NCI-H1105 treated with DMSO at 0.1 percent for 48 hours (cell line): ENCODE measurements at regions not wholly inside any gene's neighbourhood (a gene's known extent, or its start where the extent isn't known, plus 50 kb on each side); places are given as distances from the start of the nearest gene placed in this dataset.
"Not testable (repeated sequence)": the region's sequence is repeated elsewhere in the genome, so short reads cannot be mapped to it uniquely, and the experiment has no call there.

Source experiments
- DNase-seq: peaks from one replicate; lab custom pipeline; 2025; lab: John Stamatoyannopoulos, UW

- DNase-seq: not testable (repeated sequence)
These were observed 128.6 kb downstream of the ACTR3 start for GRCh38 chr2:114018464-114018863.

GRCh38 chr2:114020668-114021067, 130.8 kb downstream of the ACTR3 start:
- DNase-seq: no peak

- no peak for DNase-seq
These were observed 132.6 kb downstream of the ACTR3 start for GRCh38 chr2:114022360-114023085.

DNA sequence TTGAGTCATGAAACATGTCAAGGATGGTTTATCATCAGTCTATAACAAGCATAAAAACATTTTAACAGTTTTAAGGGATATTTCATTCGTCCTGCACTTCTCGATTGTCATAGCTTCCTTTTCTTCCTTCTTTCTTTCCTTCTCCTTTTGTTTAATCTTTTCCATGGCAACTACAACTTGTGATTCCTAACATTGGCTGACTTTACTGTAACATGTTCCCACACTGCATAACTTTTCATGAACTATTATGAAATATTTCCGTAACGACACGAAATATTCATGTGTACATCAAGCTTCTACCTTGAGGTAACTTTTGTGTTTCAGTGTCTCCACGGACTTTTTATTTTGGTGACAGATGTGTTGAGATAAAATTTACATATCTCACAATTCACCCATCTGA, 134.4 kb downstream of the ACTR3 start:
- DNase-seq: no peak

GRCh38 chr2:114025030-114025429, 135.1 kb downstream of the ACTR3 start:
- DNase-seq: no peak

DNA sequence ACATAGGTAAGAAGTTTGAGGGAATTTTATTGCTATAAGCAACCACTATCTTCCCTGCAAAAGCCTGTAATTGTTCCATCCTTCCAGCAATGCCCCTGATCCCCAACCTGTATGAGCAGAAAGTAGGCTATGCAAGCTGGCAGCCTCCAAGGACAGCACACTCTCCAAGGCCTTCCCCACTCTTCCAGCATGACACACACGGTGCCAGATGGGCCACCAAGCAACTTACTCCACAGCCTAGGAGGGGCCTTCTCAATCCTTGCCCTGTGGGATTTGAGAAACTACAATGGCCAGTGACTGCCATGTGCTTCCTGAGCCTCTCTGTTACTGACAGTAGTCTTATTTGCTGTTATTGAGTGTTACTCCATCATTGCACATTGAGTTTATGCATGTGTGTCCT, 137.5 kb downstream of the ACTR3 start:
- no peak for DNase-seq

GRCh38 chr2:114031605-114032505, 142.0 kb downstream of the ACTR3 start:
- DNase-seq: no peak

- DNase-seq: no peak
These were observed 142.8 kb downstream of the ACTR3 start for GRCh38 chr2:114032705-114033104.

DNA sequence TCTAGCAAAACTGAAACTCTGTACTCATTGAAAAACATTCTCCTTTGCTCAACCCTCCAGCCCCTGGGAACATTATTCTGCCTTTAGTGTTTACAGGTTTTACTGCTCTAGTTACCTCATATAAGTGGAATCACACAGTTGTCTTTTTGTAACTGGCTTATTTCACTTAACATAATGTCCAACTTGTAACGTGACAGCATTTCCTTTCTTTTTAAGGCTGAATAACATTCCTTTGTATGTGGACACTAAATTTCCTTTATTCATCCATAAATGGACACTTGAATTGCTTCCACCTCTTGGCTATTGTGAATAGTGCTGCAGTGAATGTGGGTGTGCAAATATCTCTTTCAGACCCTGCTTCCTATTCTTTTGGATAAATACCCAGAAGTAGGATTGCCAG, 144.9 kb downstream of the ACTR3 start:
- no peak for DNase-seq

- DNase-seq: no peak
These were observed 148.8 kb downstream of the ACTR3 start for GRCh38 chr2:114038710-114039109.

DNA sequence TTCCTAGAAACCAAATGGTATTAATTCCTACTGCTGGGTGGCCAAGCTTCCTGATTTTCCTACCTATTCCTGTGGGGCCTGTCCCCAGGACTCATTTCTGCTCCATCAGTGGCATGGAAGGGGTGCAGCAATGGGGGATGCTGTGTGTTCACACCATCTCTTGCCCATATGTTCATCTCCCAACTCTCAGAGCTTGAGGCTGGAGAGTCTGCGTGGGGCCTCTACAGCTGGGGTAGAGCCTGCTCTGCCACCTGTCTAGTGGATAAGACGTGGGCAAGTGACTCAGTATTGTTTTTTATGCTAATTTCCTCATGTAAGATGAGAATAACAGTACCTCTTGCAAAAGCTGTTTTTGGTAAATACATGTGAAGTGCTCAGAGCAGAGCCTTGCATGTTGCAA, 149.8 kb downstream of the ACTR3 start:
- no peak for DNase-seq

DNA sequence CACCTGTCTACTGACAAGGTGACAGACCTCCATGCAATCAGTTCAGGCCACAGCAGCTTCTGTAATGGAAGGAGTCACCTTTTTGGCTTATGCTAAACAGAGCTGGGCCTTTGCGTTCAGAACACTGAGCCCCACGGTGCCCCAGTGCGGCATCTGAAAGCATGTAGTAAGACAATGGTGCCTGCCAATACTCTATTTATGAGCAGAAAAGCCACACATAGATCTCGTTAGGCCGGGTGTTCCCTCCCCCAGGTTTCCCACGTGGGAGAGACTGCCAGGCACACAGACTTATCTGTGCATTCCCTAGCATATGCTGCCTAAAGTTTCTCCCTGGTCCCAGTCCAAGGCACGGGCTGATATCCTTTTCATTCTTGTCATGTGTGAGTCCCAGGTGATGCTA, 150.9 kb downstream of the ACTR3 start:
- DNase-seq: no peak

- no peak for DNase-seq
These were observed 155.1 kb downstream of the ACTR3 start for GRCh38 chr2:114044985-114045384.

DNA sequence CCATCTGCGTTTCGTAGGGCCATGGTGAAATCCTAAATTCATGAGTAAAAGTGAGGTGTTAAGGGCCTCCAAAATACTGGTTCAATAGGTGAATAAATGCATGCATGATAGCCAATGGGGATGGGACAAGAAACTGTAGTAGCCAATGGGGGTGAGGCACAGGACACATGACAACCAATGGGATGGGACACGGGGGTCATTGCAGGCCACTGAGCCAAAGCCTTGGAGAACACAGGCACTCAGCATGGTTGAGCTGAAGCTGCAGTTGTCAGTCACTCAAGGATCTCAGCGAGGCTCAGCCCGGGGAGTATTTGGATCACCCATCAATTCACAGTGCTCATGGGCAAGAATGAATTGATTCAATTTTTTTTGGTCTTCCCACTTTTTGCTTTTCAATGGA, 156.5 kb downstream of the ACTR3 start:
- DNase-seq: no peak

- no peak for DNase-seq
These were observed 157.1 kb downstream of the ACTR3 start for GRCh38 chr2:114046866-114047435.

GRCh38 chr2:114049280-114049679, 159.4 kb downstream of the ACTR3 start:
- DNase-seq: no peak

DNA sequence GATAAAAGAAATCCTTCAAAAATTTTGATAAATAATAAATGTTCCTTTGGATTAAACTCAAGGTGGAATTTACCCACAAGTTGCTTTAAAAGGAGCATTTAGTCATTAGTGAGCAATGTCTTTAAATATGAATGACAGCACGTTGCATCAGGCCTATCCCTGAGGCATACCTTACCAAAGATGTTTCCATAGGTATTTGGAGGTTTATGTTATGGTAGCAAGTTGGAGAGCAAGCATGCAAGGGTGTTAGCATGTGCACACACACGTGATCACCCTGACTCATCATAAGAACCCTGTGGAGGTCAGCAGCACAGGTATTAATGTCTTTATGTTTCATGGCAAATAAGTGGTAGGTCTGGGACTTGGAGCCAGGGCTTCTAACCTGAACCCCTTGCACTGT, 159.9 kb downstream of the ACTR3 start:
- DNase-seq: no peak

- no peak for DNase-seq
These were observed 166.6 kb downstream of the ACTR3 start for GRCh38 chr2:114056294-114057143.

GRCh38 chr2:114057638-114058037, 167.7 kb downstream of the ACTR3 start:
- DNase-seq: no peak

DNA sequence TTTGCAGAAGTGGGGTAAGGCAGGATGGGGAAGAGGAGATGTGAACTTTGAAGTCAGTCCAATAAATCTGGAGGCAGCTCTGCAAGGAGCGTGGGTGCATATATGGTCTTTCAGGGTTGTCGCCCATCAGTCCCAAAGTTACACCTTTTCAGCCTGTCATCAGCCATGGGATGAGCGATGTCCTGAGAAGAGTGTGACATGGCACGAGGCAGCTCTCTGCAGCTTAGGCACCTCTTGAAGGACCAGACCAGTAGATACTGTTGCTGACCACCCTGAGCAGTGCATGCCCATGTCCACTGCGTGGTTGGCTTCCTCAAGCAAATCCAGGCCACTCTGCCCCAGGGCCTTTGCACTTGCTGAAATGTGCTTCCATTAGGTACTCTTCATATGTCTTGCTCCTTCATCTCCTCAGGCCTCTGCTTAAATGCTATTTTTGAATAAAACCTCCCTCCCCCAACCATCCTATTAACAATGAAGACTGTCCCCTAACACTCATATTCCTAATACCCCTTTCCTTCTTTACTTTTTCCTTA, 171.7 kb downstream of the ACTR3 start:
- no peak for DNase-seq

DNA sequence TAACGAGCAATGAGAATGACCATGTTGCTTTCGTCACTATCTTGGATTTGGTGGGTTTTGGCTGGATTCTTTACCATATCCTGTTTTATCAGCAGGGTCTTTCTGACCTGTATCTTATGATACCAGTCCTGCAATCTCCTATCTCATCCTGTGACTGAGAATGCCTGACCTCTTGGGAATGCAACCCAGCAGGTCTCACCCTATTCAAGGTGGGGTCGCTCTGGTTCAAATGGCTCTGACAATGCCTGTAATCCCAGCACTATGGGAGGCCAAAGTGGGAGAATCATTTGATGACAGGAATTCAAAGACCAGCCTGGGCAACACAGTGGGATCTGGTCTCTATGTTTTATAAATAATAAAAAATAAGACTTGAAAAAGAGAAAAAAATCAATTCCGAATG, 173.5 kb downstream of the ACTR3 start:
- DNase-seq: no peak

GRCh38 chr2:114065731-114066130, 175.8 kb downstream of the ACTR3 start:
- DNase-seq: no peak
